WTC11 (cell line): ENCODE measurements at regions not wholly inside any gene's neighbourhood (a gene's known extent, or its start where the extent isn't known, plus 50 kb on each side); places are given as distances from the start of the nearest gene placed in this dataset.

Experiments used
- CREM ChIP-seq: sonication (generic); formaldehyde crosslinking; IDR thresholded peaks from 2 replicates; pipeline ENCODE4 v1.8.1; 2022; ENCODE audit warnings: mild to moderate bottlenecking, missing genetic modification reagents, moderate library complexity
- NR1H2 ChIP-seq: sonication (generic); formaldehyde crosslinking; IDR thresholded peaks from 2 replicates; pipeline ENCODE4 v1.9.0; 2021; ENCODE audit warnings: mild to moderate bottlenecking, moderate library complexity, missing genetic modification reagents
- TP53 ChIP-seq: sonication (generic); formaldehyde crosslinking; IDR thresholded peaks from 2 replicates; pipeline ENCODE4 v1.8.1; 2023; ENCODE audit warnings: mild to moderate bottlenecking, missing genetic modification reagents
- ZNF121 ChIP-seq: sonication (generic); formaldehyde crosslinking; IDR thresholded peaks from 2 replicates; pipeline ENCODE4 v1.8.0; 2023; ENCODE audit warnings: missing genetic modification reagents
- TF ChIP-seq, protein P1 (sequence below): fragments of 200-600 bp; IDR thresholded peaks from 2 replicates; pipeline ENCODE4 v1.8.0; 2022; ENCODE audit warnings: antibody characterized with exemption

DNA sequence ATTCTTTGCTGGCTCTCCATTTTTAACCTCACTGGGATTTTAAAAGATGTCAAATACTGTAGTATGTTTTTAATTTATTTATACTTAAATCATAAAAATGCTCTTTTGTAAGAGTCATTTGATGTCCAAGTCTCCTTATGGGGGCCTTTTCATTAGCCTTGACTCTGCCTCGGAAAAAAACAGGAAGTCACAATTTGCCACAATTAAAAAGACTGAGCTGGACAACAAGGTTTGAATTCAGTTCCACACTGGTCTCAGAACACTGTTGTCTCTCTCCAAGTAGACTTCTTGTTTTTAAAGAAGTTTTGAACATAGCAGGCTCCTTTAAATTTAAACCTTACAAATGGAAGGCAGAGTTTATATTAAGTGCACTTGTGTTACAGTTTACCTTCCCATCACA lies 444.2 kb downstream of the ACTL7B start:
- TF ChIP-seq NR1H2 (CRISPR knock-in tag) (no peak), TP53 (CRISPR knock-in tag) (no peak), CREM (CRISPR knock-in tag) (no peak), ZNF121 (CRISPR knock-in tag) (no peak)
- TF ChIP-seq, protein P1, sequence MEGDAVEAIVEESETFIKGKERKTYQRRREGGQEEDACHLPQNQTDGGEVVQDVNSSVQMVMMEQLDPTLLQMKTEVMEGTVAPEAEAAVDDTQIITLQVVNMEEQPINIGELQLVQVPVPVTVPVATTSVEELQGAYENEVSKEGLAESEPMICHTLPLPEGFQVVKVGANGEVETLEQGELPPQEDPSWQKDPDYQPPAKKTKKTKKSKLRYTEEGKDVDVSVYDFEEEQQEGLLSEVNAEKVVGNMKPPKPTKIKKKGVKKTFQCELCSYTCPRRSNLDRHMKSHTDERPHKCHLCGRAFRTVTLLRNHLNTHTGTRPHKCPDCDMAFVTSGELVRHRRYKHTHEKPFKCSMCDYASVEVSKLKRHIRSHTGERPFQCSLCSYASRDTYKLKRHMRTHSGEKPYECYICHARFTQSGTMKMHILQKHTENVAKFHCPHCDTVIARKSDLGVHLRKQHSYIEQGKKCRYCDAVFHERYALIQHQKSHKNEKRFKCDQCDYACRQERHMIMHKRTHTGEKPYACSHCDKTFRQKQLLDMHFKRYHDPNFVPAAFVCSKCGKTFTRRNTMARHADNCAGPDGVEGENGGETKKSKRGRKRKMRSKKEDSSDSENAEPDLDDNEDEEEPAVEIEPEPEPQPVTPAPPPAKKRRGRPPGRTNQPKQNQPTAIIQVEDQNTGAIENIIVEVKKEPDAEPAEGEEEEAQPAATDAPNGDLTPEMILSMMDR, result no peak
